NCI-H526 (cell line): ENCODE measurements at regions not wholly inside any gene's neighbourhood (a gene's known extent, or its start where the extent isn't known, plus 50 kb on each side); places are given as distances from the start of the nearest gene placed in this dataset.
"Not testable (repeated sequence)": the region's sequence is repeated elsewhere in the genome, so short reads cannot be mapped to it uniquely, and the experiment has no call there.

Source experiments
- DNase-seq, 2 experiments: peaks; one replicate each; lab custom pipeline; 2025; lab: John Stamatoyannopoulos, UW

GRCh38 chr17:53490447-53490968 lies 332.2 kb upstream of the KIF2B start:
- no peak for DNase-seq

DNA sequence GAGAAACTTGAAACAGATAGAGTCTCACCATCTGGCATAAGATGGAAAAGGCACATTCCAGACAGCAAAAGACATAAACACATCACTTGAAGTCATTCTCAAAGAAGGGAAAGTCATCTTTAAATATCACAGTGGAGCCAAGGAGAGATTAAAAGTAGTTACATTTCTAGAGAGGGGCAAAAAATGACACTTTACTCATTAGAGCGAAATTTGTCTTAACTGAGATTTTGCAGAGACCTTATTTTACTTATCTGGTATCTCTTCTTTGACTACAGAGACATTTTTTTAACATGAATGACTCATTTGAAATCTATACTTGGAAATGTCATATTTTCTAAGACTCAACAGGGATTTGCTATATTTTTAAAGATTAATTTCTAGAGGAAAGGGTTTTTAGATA lies 339.0 kb upstream of the KIF2B start:
- no peak for DNase-seq

- no peak for DNase-seq
Measured at GRCh38 chr17:53475002-53475401, 347.7 kb upstream of the KIF2B start.

- no peak for DNase-seq
Measured at GRCh38 chr17:53472586-53472985, 350.1 kb upstream of the KIF2B start.

DNA sequence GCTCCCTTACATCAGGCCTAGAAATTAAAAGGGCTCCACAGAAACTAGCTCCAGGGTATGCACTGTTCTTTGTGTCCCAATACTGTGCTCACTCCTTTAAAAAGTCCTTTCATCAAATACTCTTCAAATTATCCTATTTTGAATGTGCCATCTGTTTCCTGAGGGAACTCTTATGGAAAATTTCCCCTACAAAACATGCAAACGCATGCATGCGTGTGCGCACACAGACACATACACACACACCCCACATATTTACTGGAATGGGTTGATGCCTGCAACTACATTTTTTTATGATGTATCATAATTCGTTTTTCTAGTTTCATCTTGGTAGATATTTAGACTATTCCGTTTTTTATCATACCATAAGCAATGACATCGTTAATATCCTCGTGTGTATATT lies 351.2 kb upstream of the KIF2B start:
- DNase-seq = no peak

- no peak for DNase-seq
Measured at GRCh38 chr17:53470626-53471025, 352.1 kb upstream of the KIF2B start.

- DNase-seq = no peak
Measured at GRCh38 chr17:53466733-53467132, 356.0 kb upstream of the KIF2B start.

DNA sequence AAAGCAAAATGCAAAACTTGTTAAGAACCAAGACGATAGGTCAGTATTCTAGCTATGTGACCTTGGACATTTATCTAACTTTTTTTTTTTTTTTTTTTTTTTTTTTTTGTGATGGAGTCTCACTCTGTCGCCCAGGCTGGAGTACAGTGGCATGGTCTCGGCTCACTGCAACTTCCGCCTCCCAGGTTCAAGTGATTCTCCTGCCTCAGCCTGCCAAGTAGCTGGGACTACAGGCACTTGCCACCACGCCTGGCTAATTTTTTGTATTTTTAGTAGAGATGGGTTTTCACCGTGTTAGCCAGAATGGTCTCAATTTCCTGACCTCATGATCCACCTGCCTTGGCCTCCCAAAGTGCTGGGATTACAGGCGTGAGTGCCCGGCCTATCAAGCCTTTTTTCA lies 358.3 kb upstream of the KIF2B start:
- DNase-seq = not testable (repeated sequence)

- DNase-seq = no peak
Measured at GRCh38 chr17:53463363-53463762, 359.4 kb upstream of the KIF2B start.

- no peak for DNase-seq
Measured at GRCh38 chr17:53462393-53462811, 360.3 kb upstream of the KIF2B start.

DNA sequence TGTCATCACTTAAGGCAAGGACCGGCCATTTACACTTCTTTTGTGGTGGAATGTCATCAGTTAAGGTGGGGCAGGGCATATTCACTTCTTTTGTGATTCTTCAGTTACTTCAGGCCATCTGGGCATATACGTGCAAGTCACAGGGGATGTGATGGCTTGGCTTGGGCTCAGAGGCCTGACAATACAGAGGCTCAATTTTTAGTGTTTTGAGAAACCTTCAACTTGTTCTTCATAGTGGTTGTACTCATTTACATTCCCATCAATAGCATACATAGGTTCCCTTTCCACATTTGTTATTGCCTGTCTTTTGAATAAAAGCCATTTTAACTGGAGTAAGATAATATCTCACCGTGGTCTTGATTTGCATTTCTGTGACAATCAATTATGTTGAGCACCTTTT lies 366.8 kb upstream of the KIF2B start:
- DNase-seq = peak in 1 of 2 experiments; percentile 2

GRCh38 chr17:53454337-53454736 lies 368.4 kb upstream of the KIF2B start:
- DNase-seq = peak in 1 of 2 experiments; percentile 11

DNA sequence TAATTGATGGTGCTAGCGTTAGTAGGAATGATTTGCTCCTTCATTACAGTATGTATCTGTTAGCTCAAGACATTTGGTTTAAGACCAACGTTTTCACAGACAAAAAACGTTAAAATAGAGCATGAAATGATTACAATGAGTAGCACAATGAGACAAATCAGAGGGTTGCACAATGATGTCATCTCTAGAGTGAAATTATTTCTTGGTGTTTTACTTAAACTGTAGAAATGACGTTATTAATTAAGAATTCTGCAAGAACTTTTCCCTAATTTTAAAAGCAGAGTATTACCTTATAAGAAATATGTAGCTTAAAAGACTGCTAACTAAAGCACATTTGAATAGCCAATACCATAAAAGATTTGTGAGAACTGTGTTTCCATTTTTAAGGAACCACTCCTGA lies 373.4 kb upstream of the KIF2B start:
- no peak for DNase-seq

DNA sequence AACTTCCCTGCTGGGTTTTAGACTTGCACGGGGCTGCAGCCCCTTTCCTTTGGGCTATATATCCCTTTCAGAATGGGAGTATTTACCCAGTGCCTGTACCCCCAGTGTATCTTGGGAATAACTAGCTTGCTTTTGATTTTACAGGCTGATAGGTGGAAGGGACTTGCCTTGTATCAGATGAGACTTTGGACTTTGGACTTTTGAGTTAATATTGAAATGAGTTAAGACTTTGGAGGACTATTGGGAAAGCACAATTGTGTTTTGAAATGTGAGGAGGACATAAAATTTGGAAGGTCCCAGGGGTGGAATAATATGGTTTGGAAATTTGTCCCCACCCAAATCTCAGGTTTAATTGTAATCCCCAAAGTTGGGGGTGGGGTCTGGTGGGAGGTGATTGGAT lies 393.8 kb upstream of the KIF2B start:
- no peak for DNase-seq

DNA sequence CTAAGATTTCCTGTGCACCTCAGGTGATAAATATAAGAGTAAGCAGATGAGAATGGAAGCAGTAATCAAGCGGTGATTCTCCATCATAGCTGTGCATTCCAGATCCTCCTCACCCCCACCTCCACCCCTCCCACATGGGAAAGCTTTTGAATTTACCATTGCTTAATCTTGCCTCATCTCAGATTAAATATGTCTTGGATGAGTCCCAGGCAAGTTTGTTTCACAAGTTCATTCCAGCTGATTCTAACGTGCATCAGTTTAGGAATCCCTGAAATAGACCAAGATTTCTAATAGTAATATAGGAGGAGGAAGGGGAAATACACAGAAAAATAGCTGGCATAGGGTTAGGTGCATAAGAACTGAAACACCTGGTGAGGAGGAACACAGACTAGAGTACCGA lies 396.2 kb upstream of the KIF2B start:
- no peak for DNase-seq

- DNase-seq = no peak
Measured at GRCh38 chr17:53420035-53420641, 402.6 kb upstream of the KIF2B start.

DNA sequence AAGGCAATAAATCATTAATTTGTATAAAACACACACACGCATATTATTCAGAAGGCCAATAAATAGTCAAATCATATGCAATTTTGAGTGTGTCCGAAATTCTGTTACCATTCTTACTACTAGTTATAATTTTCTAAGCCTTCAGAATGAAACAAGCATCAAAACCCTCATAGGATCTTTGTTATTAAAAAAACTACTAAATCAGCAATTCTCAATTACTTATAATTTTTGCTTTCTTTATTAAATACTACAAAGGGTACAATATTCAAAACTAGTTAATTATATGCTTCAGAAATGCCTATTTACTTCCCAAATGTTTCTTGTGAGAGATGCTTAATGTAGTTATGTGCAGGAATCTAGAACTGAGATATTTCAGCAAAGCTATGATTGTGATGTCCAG lies 413.1 kb upstream of the KIF2B start:
- DNase-seq = no peak

- no peak for DNase-seq
Measured at GRCh38 chr17:53406907-53407306, 415.8 kb upstream of the KIF2B start.

GRCh38 chr17:53391197-53391596 lies 431.5 kb upstream of the KIF2B start:
- DNase-seq = no peak

DNA sequence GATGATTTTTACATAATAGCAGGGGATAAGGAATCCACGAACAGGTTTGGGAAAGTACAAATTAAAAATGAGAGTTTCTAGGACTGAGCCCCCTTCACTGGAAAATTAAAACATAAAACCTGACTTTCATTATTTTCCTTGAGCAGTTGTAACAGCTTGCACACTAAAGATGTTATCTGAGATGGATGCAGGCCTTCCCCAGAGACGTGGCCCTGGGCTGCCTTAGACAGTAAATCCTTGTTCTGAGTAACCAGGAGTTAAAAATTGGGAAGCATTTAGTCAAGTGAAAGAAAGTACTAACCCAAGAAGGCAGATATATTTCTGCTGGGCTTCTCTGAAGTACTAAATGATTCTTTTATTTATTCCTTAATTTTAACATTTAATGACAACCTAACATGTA lies 432.2 kb upstream of the KIF2B start:
- DNase-seq = no peak

GRCh38 chr17:53387745-53388144 lies 435.0 kb upstream of the KIF2B start:
- DNase-seq = no peak

GRCh38 chr17:53353919-53354351 lies 468.8 kb upstream of the KIF2B start:
- DNase-seq = no peak

GRCh38 chr17:53344778-53345177 lies 477.9 kb upstream of the KIF2B start:
- no peak for DNase-seq

GRCh38 chr17:53336281-53336680 lies 486.4 kb upstream of the KIF2B start:
- no peak for DNase-seq
